HTR-8/SVneo (cell line): ENCODE measurements at regions not wholly inside any gene's neighbourhood (a gene's known extent, or its start where the extent isn't known, plus 50 kb on each side); places are given as distances from the start of the nearest gene placed in this dataset.

Source experiments
- DNase-seq: peaks from one replicate; pipeline ENCODE4 v3.0.0; 2011; ENCODE audit warnings: low spot score, mixed read lengths; ENCODE audit not compliant: insufficient read length
- FAIRE-seq: peaks from 2 replicates; lab custom pipeline; 2011; peaks lifted over from hg19 to GRCh38; lab: Jason Lieb, UNC

DNA sequence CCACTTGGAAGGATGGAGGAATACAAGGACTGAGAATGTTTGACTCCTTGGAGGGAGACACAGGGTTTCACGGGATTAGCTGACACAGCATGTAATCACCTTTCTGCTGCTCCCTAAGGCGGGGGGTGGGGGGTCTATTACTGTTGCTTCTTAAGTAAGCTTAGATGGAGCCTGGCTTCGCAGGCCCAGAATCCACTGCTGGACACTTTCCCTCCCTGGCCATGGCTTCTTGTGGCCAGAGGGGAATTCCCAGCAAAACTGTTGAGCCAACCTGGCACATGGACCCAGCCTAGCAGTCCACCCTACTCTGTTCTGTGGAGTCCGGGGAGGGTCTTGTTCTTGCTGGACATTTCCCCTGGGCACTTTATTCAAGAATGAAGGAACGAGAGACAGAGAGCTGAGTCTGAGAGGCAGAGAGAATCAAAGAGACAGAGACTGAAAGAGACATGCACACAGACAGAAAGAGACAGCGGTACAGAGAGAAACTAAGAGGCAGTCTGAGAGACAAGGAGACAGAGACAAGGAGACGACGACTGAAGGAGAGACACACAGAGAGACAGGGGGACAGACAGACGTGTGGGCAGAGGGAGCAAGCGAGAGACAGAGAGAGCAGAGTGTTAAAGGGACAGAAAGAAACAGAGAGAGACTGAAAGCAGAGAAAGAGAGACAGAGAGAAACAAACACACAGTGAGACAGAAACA, 55.6 kb upstream of the DLG1 start:
- FAIRE-seq (no peak), DNase-seq (no peak)

DNA sequence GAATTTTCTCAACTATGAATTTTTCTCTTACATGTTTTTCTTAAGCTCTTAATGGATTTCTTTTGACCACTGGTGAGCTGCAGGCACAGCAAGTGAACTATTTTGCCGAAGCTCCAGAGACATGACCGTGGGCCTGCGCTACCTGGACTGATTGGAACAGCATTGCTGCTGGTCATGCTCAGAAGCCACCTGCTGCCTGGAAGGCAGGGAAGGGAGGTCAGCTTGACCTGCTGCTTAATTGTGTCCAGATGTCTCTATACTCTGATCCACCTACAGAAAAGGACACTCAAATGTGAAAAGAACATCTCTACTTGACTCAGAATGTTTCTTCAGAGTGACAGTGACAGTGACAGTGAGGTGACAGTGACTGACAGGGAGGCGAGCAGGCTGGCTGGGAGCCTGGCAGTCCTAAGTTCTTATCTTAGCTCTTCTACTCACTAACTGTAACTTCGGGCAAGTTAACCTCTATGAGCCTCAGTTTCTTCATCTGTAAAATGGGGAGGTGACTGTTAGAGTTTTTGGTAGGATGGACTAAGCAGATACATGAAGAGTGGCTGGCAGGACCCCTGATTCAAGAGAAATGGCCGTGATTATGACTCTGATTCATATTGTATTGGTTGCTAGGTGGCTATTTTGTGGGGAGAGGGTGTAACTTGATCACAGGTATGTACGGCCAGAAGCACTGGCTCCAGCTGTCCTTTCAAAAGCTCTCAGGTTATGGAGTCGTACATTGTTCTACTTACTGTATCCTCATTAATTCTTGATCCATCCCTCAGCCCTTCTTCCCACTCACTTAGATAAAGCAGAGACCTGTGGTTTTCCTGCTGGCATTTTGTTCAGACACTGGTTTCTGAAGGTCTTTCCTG, 54.8 kb upstream of the DLG1 start:
- DNase-seq = no peak
- peak; percentile 20 for FAIRE-seq

DNA sequence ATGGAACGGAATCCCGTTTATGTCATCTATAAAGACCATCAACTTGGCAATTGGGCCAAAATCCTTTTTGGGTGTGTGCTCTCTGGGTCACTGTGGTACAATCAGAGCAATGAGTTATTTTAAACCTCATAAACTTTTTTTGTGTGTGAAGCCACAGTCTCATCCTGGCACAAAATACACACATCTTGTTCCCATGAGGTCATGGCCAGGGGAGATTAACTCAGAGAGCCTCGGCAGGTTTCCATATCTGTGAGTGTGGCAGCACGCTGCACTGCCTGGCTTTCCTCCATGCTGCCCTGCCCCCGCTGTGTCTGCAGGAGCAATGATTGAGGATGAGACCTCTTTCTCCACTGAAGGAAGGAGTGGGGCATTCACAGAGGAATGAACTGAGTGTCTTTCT, 54.0 kb upstream of the DLG1 start:
- no peak for DNase-seq
- FAIRE-seq = no peak

DNA sequence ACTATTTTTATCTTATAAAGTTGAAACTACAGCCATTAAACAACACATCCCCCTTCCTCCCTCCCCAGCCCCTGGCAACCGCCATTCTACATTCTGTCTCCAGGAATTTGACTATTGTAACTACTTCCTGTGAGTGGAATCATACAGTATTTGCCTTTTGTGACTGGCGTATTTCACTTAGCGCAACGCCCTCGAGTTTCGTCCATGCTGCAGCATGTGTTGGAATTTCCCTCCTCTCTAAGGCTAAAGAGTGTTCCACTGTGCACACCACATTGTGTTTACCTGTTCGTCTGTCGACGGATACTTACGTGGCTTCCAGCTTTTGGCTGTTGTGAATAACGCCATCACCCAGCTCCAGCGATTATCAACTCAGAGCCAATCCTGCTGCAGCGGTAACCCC, 52.0 kb upstream of the DLG1 start:
- no peak for DNase-seq
- peak; percentile 40 for FAIRE-seq

DNA sequence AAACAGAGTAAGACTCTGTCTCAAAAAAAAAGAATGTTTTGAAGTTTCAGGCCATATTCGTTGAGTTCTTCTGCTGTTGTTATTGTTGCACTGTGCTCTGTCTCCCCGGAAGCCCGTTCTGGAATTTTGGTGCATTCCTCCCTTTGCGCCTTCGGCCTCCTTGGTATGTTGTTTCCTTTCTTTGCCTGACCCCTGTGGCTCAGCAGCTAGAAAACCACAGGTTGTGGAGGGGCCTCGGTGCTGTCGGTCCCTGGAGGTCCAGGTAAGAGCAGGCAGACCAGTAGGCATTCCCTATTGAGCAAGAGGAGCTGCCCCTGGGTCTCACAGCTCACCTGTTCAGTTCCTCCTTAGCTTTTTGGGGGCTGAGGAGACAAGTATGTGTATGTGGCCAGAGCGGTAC, 51.0 kb upstream of the DLG1 start:
- FAIRE-seq (no peak), DNase-seq (no peak)
